CD8-positive, alpha-beta memory T cell (primary cell): ENCODE measurements at regions not wholly inside any gene's neighbourhood (a gene's known extent, or its start where the extent isn't known, plus 50 kb on each side); places are given as distances from the start of the nearest gene placed in this dataset.

ENCODE experiments used
- CTCF ChIA-PET: fragments of 350-600 bp; sonication (Branson Sonifier 250); formaldehyde crosslinking; loops from one replicate; lab custom pipeline; 2021; ENCODE audit warnings: antibody characterized with exemption; lab: Charles Lee
- POLR2A ChIA-PET: fragments of 350-600 bp; sonication (Branson Sonifier 250); formaldehyde crosslinking; loops from one replicate; lab custom pipeline; 2021; ENCODE audit warnings: antibody characterized with exemption; lab: Charles Lee
- DNase-seq, 5 donors: peaks; one replicate each; pipeline versions ENCODE4 v3.0.0 to v3.0.0-alpha.2; 2020 to 2022; ENCODE audit warnings: mixed read lengths in 1 of 5
- H3K27ac ChIP-seq: one replicate; pipeline ENCODE4 v1.7.0; 2013; ENCODE audit warnings: low read depth, mild to moderate bottlenecking, low read length, moderate library complexity
- H3K27me3 ChIP-seq: 2 replicates; pipeline ENCODE4 v1.7.0; 2013; ENCODE audit warnings: low read length, mild to moderate bottlenecking; ENCODE audit not compliant: insufficient read depth, poor library complexity, severe bottlenecking
- H3K36me3 ChIP-seq: 2 replicates; pipeline ENCODE4 v1.7.0; 2013; ENCODE audit warnings: mild to moderate bottlenecking, low read length, moderate library complexity; ENCODE audit not compliant: insufficient read depth
- H3K4me1 ChIP-seq: 2 replicates; pipeline ENCODE4 v1.7.0; 2013; ENCODE audit warnings: mild to moderate bottlenecking, low read length, moderate library complexity; ENCODE audit not compliant: insufficient read depth
- H3K4me3 ChIP-seq: 2 replicates; pipeline ENCODE4 v1.7.0; 2013; ENCODE audit warnings: mild to moderate bottlenecking, low read length
- H3K9me3 ChIP-seq: 2 replicates; pipeline ENCODE4 v1.7.0; 2013; ENCODE audit warnings: mild to moderate bottlenecking, low read length
- H3K27ac Mint-ChIP-seq, 8 donors: one replicate each; pipeline ENCODE4 v1.8.0; 2020 to 2021; ENCODE audit warnings: mixed read lengths in 8 of 8, mild to moderate bottlenecking in 6 of 8, inconsistent platforms in 3 of 8, moderate library complexity in 3 of 8
- H3K27me3 Mint-ChIP-seq, 2 donors: one replicate each; pipeline ENCODE4 v1.8.0; 2020 to 2021; ENCODE audit warnings: mixed read lengths in 2 of 2, mild to moderate bottlenecking in 1 of 2, moderate library complexity in 1 of 2
- H3K36me3 Mint-ChIP-seq, 3 donors: one replicate each; pipeline ENCODE4 v1.8.0; 2020 to 2021; ENCODE audit warnings: mixed read lengths in 3 of 3, inconsistent platforms in 1 of 3, mild to moderate bottlenecking in 1 of 3
- H3K4me1 Mint-ChIP-seq, 3 donors: one replicate each; pipeline ENCODE4 v1.8.0; 2020 to 2021; ENCODE audit warnings: mixed read lengths in 3 of 3, inconsistent platforms in 1 of 3, mild to moderate bottlenecking in 1 of 3
- H3K4me3 Mint-ChIP-seq, 7 donors: one replicate each; pipeline ENCODE4 v1.8.0; 2020 to 2021; ENCODE audit warnings: mixed read lengths in 7 of 7, mild to moderate bottlenecking in 6 of 7, moderate library complexity in 4 of 7, inconsistent platforms in 2 of 7
- H3K9me3 Mint-ChIP-seq, 5 donors: one replicate each; pipeline ENCODE4 v1.8.0; 2020 to 2022; ENCODE audit warnings: mixed read lengths in 5 of 5, mild to moderate bottlenecking in 3 of 5, moderate library complexity in 2 of 5, inconsistent platforms in 1 of 5

DNA sequence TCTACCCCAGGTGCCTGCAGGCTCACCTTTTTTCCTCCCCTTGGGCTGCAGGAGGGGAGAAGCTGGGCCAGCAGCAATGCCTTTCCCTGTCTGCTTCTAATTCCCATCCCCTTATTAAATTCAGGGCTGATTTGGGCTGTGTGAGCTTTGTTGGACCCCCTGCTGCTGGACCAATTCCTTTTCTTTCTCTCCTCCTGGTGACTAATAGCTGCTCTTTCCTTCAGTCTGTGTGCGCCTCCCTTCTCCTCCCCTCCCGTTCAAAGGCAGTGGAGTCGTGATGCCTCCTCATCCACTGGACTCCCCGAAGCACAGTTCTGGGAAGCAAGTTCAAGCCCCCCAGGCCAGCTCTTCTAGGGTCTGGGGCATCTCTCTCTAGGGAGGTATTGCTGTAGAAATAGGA is 567.9 kb upstream of the CADM1 start:
- no peaks in the 10 kb centered on the region for H3K4me1 Mint-ChIP-seq
- H3K4me3 ChIP-seq: no peak overlapping the region
- H3K4me3 Mint-ChIP-seq: no peak overlapping the region
- ChIA-PET POLR2A (no interaction called here), CTCF (no interaction called here)
- no peaks in the 10 kb centered on the region for H3K9me3 ChIP-seq
- peaks cover 2 to 13% of the 10 kb centered on the region in 2 donors for H3K27me3 Mint-ChIP-seq
- no peaks in the 10 kb centered on the region for H3K27me3 ChIP-seq
- DNase-seq: no peak
- H3K36me3 Mint-ChIP-seq: no peaks in the 10 kb centered on the region
- no peaks in the 10 kb centered on the region for H3K4me1 ChIP-seq
- no peaks in the 10 kb centered on the region for H3K36me3 ChIP-seq
- no peak overlapping the region for H3K27ac Mint-ChIP-seq
- H3K27ac ChIP-seq: no peak overlapping the region
- peaks cover 0 to 4% (median 0%) of the 10 kb centered on the region in 5 donors for H3K9me3 Mint-ChIP-seq

DNA sequence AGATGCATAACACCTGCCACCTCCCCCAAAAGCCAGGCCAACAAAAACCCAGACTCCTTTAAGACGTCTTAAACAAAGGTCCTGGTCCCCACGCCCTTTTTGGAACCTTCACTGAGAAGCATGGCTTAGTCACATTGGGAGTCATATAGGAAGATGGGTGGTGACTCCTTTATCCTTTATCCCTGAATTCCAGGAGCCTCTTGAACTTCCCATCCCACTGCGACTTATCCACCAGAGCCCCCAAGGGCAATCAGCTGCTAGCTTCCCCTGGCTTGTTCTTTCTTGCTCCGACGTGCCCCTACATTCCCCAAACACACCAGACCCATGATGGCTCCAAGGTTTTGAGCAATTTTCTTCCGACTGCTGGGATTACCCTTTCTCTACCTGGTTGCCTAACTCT is 567.0 kb upstream of the CADM1 start:
- no peak overlapping the region for H3K27ac Mint-ChIP-seq
- POLR2A ChIA-PET: no interaction called here
- no peak overlapping the region for H3K4me3 Mint-ChIP-seq

DNA sequence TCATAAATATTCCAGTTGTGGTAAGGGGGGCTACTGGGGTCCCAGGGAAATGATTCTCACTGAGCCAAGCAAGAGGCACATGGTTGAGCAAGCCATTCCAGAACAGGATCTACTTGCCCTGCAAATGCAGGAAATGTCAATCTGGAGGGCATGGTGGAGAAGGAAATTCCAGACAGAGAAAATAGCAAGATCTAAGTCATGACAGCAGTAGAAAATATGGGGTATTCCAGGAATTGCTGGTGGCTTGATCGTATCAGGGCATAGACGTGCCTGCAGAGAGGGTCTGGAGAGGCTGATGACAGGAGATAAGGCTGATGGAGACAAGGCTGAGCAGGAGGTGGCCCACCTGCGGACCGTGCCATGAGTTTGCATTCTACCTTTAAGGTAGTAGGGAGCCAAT is 566.3 kb upstream of the CADM1 start:
- no peak overlapping the region for H3K4me3 Mint-ChIP-seq
- no peaks in the 10 kb centered on the region for H3K4me1 Mint-ChIP-seq
- no peak for DNase-seq
- H3K27me3 Mint-ChIP-seq: peaks cover 0 to 9% of the 10 kb centered on the region in 2 donors
- H3K36me3 ChIP-seq: no peaks in the 10 kb centered on the region
- no peaks in the 10 kb centered on the region for H3K9me3 ChIP-seq
- CTCF ChIA-PET: no interaction called here
- H3K4me1 ChIP-seq: no peaks in the 10 kb centered on the region
- POLR2A ChIA-PET: no interaction called here
- no peaks in the 10 kb centered on the region for H3K27me3 ChIP-seq
- peaks cover 0 to 4% (median 0%) of the 10 kb centered on the region in 5 donors for H3K9me3 Mint-ChIP-seq
- no peak overlapping the region for H3K27ac Mint-ChIP-seq
- no peak overlapping the region for H3K27ac ChIP-seq
- H3K4me3 ChIP-seq: no peak overlapping the region
- H3K36me3 Mint-ChIP-seq: no peaks in the 10 kb centered on the region

More for the DNA sequence above, 567.0 kb upstream of the CADM1 start:
- Histone ChIP-seq H3K36me3 (no peaks in the 10 kb centered on the region), H3K4me1 (no peaks in the 10 kb centered on the region), H3K27me3 (no peaks in the 10 kb centered on the region), H3K27ac (no peak overlapping the region), H3K4me3 (no peak overlapping the region), H3K9me3 (no peaks in the 10 kb centered on the region)
- Mint-ChIP-seq H3K36me3 (no peaks in the 10 kb centered on the region), H3K9me3 (peaks cover 0 to 4% (median 0%) of the 10 kb centered on the region in 5 donors), H3K4me1 (no peaks in the 10 kb centered on the region), H3K27me3 (peaks cover 0 to 9% of the 10 kb centered on the region in 2 donors)
- no peak for DNase-seq
- CTCF ChIA-PET: no interaction called here

DNA sequence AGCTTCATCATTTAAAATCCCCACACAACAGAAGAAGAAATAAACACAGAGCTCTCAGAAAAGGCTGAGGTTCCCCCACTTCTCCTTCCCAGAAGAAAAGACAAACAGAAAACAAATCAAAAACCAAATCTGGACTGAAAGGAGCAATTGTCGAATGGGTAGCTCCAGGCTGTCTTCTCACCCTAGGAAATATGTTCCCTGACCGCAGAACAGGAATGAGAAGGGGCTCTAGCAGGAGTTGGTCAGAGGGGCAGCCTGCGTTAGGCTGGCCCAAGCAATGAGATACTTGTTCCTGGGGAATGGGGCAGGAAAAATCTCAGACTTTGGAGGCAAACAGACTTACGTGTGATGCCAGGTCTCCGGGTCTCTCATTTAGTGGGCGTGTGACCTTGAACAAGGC is 562.6 kb upstream of the CADM1 start:
- Histone ChIP-seq H3K27ac (no peak overlapping the region), H3K36me3 (no peaks in the 10 kb centered on the region), H3K4me3 (no peak overlapping the region), H3K9me3 (no peaks in the 10 kb centered on the region), H3K4me1 (no peaks in the 10 kb centered on the region), H3K27me3 (no peaks in the 10 kb centered on the region)
- DNase-seq: no peak
- no peaks in the 10 kb centered on the region for H3K4me1 Mint-ChIP-seq
- POLR2A ChIA-PET: no interaction called here
- no peak overlapping the region for H3K27ac Mint-ChIP-seq
- H3K4me3 Mint-ChIP-seq: no peak overlapping the region
- peaks cover 0 to 13% of the 10 kb centered on the region in 2 donors for H3K27me3 Mint-ChIP-seq
- H3K9me3 Mint-ChIP-seq: peaks cover 0 to 4% (median 0%) of the 10 kb centered on the region in 5 donors
- CTCF ChIA-PET: no interaction called here
- no peaks in the 10 kb centered on the region for H3K36me3 Mint-ChIP-seq

DNA sequence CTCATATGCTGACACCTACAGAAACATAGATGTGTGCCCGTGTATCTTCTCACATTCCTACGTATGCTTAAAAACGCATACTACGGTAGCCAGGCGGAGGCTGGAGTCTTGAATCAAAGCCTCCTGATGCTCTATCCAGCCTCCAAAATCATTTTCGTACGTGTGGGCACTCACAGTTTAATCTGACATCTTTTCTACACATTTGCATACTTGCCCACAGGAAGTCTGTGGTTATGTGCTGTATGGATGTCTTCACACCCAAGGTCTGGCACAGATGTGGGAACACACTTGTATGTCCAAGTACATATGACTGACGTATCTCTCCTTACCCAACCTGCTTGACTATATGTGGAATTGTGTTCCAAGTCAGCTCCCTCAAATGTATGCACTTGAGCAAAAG is 561.8 kb upstream of the CADM1 start:
- POLR2A ChIA-PET: no interaction called here
- H3K27ac Mint-ChIP-seq: no peak overlapping the region
- H3K27me3 ChIP-seq: no peaks in the 10 kb centered on the region
- CTCF ChIA-PET: no interaction called here
- DNase-seq: no peak
- no peaks in the 10 kb centered on the region for H3K4me1 ChIP-seq
- H3K36me3 Mint-ChIP-seq: no peaks in the 10 kb centered on the region
- no peaks in the 10 kb centered on the region for H3K4me1 Mint-ChIP-seq
- no peaks in the 10 kb centered on the region for H3K36me3 ChIP-seq
- H3K27me3 Mint-ChIP-seq: peaks cover 0 to 6% of the 10 kb centered on the region in 2 donors
- no peak overlapping the region for H3K27ac ChIP-seq
- no peak overlapping the region for H3K4me3 Mint-ChIP-seq
- H3K9me3 Mint-ChIP-seq: no peaks in the 10 kb centered on the region
- no peak overlapping the region for H3K4me3 ChIP-seq
- H3K9me3 ChIP-seq: no peaks in the 10 kb centered on the region

DNA sequence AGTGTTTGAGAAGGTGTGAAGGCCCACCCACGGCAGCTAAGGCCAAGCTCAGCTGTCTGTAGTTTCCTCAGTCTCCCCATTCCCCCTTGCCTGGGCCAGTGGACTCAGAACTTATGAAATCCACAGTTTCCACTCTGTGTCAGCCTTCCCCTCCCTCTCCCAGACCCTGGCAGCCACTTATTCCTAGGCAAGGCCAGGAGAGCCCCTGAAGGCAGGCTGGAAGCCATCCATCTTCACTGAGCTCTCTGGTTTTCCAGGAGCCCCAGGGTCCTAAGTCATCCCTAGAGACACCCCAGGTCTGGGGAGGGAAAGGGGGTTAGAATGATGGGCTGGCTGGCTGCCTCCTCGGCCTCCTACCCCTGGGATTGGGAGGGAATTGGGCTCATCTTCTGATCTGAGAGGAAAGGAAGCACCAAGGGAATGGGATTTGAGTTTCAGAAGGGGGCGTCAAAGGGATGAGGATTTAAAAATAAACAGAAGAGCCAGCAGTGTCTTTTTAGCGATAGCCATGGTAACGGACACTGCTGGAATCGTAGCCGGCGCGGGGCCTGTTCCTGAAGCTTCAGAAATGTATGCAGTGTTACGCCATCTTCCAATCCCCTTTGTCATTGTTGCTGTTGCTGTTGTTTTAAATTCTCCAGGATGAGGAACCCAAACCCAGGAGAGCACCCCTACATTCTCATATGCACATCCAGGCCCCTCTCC is 561.1 kb upstream of the CADM1 start:
- CTCF ChIA-PET: no interaction called here
- Histone ChIP-seq H3K9me3 (no peaks in the 10 kb centered on the region), H3K27me3 (no peaks in the 10 kb centered on the region), H3K4me3 (no peak overlapping the region), H3K27ac (no peak overlapping the region), H3K36me3 (no peaks in the 10 kb centered on the region), H3K4me1 (no peaks in the 10 kb centered on the region)
- no peak overlapping the region for H3K4me3 Mint-ChIP-seq
- H3K27me3 Mint-ChIP-seq: peaks cover 0 to 4% of the 10 kb centered on the region in 2 donors
- no peak overlapping the region for H3K27ac Mint-ChIP-seq
- no peaks in the 10 kb centered on the region for H3K4me1 Mint-ChIP-seq
- H3K9me3 Mint-ChIP-seq: no peaks in the 10 kb centered on the region
- no peaks in the 10 kb centered on the region for H3K36me3 Mint-ChIP-seq
- DNase-seq: no peak
- POLR2A ChIA-PET: no interaction called here

DNA sequence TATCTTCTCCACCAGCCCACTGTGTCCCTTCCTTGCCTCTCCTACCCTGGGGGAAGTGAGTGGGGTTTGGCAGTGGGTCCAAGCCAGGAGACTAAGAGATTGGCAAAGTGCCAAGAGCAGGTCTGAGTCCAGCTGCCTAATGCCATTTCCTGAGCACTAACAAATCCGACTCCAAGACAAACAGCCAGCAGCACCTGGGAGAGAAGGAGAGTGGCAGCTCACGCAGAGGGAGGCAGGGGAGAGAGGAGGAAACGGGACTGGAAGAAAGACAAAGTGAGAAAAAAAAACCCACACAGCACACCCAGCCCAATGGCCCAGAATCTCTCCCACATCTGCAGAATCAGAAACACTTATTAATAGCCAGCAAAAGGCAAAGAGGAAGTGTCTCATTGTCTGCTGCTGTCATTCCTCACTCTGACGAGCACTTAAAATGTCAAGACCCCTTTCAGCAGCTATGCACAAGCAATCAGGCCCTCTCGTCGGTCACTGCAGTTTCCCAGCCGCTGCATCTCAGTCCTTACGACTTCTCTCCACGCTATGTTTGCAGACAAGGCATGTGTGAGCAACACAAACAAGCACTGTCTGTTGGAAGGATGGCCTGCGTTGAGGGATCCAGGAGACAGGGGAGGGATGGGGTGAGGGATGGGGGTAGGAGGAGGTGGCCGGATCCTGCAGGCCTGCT is 558.4 kb upstream of the CADM1 start:
- DNase-seq: no peak
- no peaks in the 10 kb centered on the region for H3K4me1 ChIP-seq
- no peaks in the 10 kb centered on the region for H3K9me3 ChIP-seq
- H3K36me3 ChIP-seq: no peaks in the 10 kb centered on the region
- no peak overlapping the region for H3K4me3 Mint-ChIP-seq
- POLR2A ChIA-PET: no interaction called here
- H3K27ac Mint-ChIP-seq: no peak overlapping the region
- H3K4me3 ChIP-seq: no peak overlapping the region
- H3K27ac ChIP-seq: no peak overlapping the region
- H3K27me3 ChIP-seq: no peaks in the 10 kb centered on the region
- H3K27me3 Mint-ChIP-seq: peaks cover 0 to 4% of the 10 kb centered on the region in 2 donors
- H3K36me3 Mint-ChIP-seq: no peaks in the 10 kb centered on the region
- CTCF ChIA-PET: no interaction called here
- no peaks in the 10 kb centered on the region for H3K9me3 Mint-ChIP-seq
- H3K4me1 Mint-ChIP-seq: no peaks in the 10 kb centered on the region

DNA sequence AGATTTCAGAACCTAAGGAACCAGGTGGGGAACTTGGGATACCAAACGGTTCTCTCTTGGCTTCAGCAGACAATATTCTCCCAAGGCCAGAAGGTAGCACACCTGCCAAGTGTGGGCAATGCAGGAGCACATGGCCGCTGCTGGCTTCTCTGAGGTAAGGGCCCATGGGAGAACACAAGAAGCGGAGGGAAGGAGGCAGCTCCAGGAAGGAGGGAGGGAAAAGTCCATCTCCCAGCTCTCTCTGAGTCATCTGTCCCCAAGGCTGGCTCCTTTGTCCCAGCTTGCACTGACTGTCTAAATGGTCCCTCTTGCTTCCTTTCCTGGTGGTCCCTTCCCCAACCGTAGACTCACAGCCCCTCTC is 557.9 kb upstream of the CADM1 start:
- Mint-ChIP-seq H3K9me3 (no peaks in the 10 kb centered on the region), H3K27ac (no peak overlapping the region), H3K4me1 (no peaks in the 10 kb centered on the region), H3K36me3 (no peaks in the 10 kb centered on the region), H3K4me3 (no peak overlapping the region), H3K27me3 (peaks cover 0 to 4% of the 10 kb centered on the region in 2 donors)
- ChIA-PET CTCF (no interaction called here), POLR2A (no interaction called here)
- DNase-seq: no peak
- H3K27me3 ChIP-seq: no peaks in the 10 kb centered on the region
- H3K9me3 ChIP-seq: no peaks in the 10 kb centered on the region
- no peak overlapping the region for H3K27ac ChIP-seq
- H3K4me1 ChIP-seq: no peaks in the 10 kb centered on the region
- no peaks in the 10 kb centered on the region for H3K36me3 ChIP-seq
- no peak overlapping the region for H3K4me3 ChIP-seq
